ENCODE measurements at regions not wholly inside any gene's neighbourhood (a gene's known extent, or its start where the extent isn't known, plus 50 kb on each side); places are given as distances from the start of the nearest gene placed in this dataset.

DNA sequence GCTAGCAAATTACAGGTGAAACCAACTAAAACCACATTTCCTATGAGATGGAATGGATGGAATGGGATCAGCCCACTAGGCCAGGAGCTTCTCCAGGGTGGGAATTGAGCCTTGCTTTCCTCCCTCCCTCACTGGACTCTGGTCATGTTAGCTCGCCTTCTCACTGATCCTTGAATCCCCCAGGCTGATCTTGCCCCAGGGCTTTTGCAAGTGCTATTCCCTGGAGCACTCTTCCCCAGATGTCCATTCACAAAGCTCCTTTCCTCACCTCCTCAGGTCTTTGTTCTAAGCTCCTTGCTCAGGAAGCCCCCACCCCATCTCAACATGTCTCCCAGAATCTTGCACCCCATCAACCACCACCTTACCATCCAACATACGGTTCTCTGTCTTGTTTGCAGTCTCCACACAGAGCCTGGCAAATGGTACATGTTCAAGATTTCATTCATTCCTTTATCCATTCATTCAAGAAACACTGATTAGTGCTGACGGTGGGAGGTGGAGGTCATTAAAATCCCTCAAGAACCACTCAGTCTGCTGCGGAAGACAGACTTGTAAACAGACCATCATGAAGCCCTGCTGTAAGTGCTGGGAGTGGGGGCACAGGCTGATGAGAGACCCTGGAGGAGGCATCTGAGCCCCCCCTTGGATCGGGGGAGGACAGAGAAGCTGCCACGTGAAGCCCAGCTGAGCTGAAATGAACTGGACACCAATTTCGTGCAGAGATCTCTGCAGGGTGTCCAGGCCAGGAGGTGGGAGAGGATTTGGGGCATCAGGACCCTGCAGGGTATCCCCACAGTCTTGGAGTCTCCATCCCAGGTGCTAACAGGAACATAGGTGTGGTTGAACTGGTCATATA is 141.7 kb downstream of the BARX1 start:
- TF ChIP-seq CTCF (IDR thresholded peaks at IDR 0.05; ENCODE audit: low read depth, low read length) (no peak), EZH2phosphoT487 (IDR thresholded peaks at IDR 0.05; ENCODE audit: low read depth) (no peak)
